Esophagus mucosa (tissue), 1 donor: ENCODE measurements at regions not wholly inside any gene's neighbourhood (a gene's known extent, or its start where the extent isn't known, plus 50 kb on each side); places are given as distances from the start of the nearest gene placed in this dataset.
A peak's percentile ranks its signal among the peaks of the same experiment; 100 is the strongest.

Experiments used
- ATAC-seq: fragments of 200-7000 bp; cut with Tn5 transposase; one replicate; pipeline ENCODE4 v1.9.1; 2020
- donor health status: DM: yes; HTN: yes; CAD: no.

GRCh38 chr4:14827111-14827510 lies 175.2 kb upstream of the CPEB2 start:
- ATAC-seq: no peak

GRCh38 chr4:14829795-14830194 lies 172.5 kb upstream of the CPEB2 start:
- ATAC-seq: no peak

GRCh38 chr4:14831416-14831815 lies 170.9 kb upstream of the CPEB2 start:
- no peak for ATAC-seq

- no peak for ATAC-seq
These were observed 169.2 kb upstream of the CPEB2 start for GRCh38 chr4:14833053-14833452.

- peak; percentile 79 for ATAC-seq
These were observed 167.9 kb upstream of the CPEB2 start for GRCh38 chr4:14834382-14834781.

- ATAC-seq: no peak
These were observed 167.0 kb upstream of the CPEB2 start for GRCh38 chr4:14835288-14835687.

- no peak for ATAC-seq
These were observed 166.4 kb upstream of the CPEB2 start for GRCh38 chr4:14835708-14836425.

- no peak for ATAC-seq
These were observed 164.4 kb upstream of the CPEB2 start for GRCh38 chr4:14837860-14838259.

GRCh38 chr4:14841801-14842768 lies 160.2 kb upstream of the CPEB2 start:
- peak; percentile 100 for ATAC-seq

- no peak for ATAC-seq
These were observed 159.2 kb upstream of the CPEB2 start for GRCh38 chr4:14842964-14843630.

- ATAC-seq: no peak
These were observed 158.2 kb upstream of the CPEB2 start for GRCh38 chr4:14844061-14844460.

GRCh38 chr4:14848229-14848628 lies 154.1 kb upstream of the CPEB2 start:
- no peak for ATAC-seq

GRCh38 chr4:14850455-14851097 lies 151.7 kb upstream of the CPEB2 start:
- ATAC-seq: peak; percentile 50

GRCh38 chr4:14853176-14853943 lies 148.9 kb upstream of the CPEB2 start:
- peak; percentile 39 for ATAC-seq

- no peak for ATAC-seq
These were observed 146.6 kb upstream of the CPEB2 start for GRCh38 chr4:14855719-14856061.

- ATAC-seq: peak; percentile 99
These were observed 146.0 kb upstream of the CPEB2 start for GRCh38 chr4:14856062-14856933.

GRCh38 chr4:14856934-14857235 lies 145.4 kb upstream of the CPEB2 start:
- ATAC-seq: no peak

- no peak for ATAC-seq
These were observed 144.8 kb upstream of the CPEB2 start for GRCh38 chr4:14857475-14857874.

- no peak for ATAC-seq
These were observed 144.3 kb upstream of the CPEB2 start for GRCh38 chr4:14857981-14858380.

GRCh38 chr4:14862891-14863290 lies 139.4 kb upstream of the CPEB2 start:
- ATAC-seq: no peak
